ENCODE measurements at regions not wholly inside any gene's neighbourhood (a gene's known extent, or its start where the extent isn't known, plus 50 kb on each side); places are given as distances from the start of the nearest gene placed in this dataset.

GRCh38 chr2:207230261-207231105 lies 64.7 kb upstream of the KLF7 start (continued):
- no peak for TF ChIP-seq MAZ (IDR thresholded peaks at IDR 0.05; ENCODE audit: borderline replicate concordance, low read depth, low read length)
- no peak for TF ChIP-seq CHD1 (IDR thresholded peaks at IDR 0.05; ENCODE audit: low read depth, low read length)

GRCh38 chr2:207231106-207231865 lies 65.5 kb upstream of the KLF7 start:
- H2BK20ac ChIP-seq (ENCODE audit: low read depth, low read length), result peak overlapping the region; percentile 79
- peaks cover 0 to 4% of the 10 kb centered on the region in 2 experiments; a peak in 1 of 4 replicates for H3K79me1 ChIP-seq (ENCODE audit: low read depth in 1 of 2, low read length in 2 of 2)
- H3K56ac ChIP-seq (ENCODE audit: extremely low read depth, insufficient read depth, low read length), result no peak overlapping the region; the same call in 1 of the 2 replicates
- intact Hi-C loops (cut with micrococcal nuclease), result no loop called here
- H3K9ac ChIP-seq (ENCODE audit: low read depth, low read length), result no peak overlapping the region; the same call in 1 of the 2 replicates
- H3K36me3 ChIP-seq (ENCODE audit: control insufficient read depth, insufficient read depth, low read length), result no peaks in the 10 kb centered on the region
- H2BK120ac ChIP-seq (ENCODE audit: low read depth, low read length), result peak overlapping the region; percentile 86
- peak overlapping the region; percentile 71 for H2BK5ac ChIP-seq (ENCODE audit: low read depth, low read length, poor library complexity, severe bottlenecking)
- POLR2A ChIA-PET (ENCODE audit: unreplicated experiment), result interaction anchor here (0.8 kb wide), 1 partner anchor 23 kb away, joined by 3 read pairs; no protein-coding TSS in a partner anchor
- H3K4me3 ChIP-seq (ENCODE audit: insufficient read depth, low read depth, low read length), result no peak overlapping the region
- dilution Hi-C loops (cut with HindIII; ENCODE audit: low sequenced_read_pairs, unreplicated experiment), result no loop called here
- no peak overlapping the region for H3K27ac ChIP-seq (ENCODE audit: insufficient read depth, low read length)
- H4K20me1 ChIP-seq (ENCODE audit: insufficient read depth, low read length), result no peaks in the 10 kb centered on the region
- CTCF ChIA-PET, result interaction anchor here (0.9 to 1.2 kb wide), 2 partner anchors 8 kb away, joined by 3 read pairs; no protein-coding TSS in a partner anchor
- peaks cover 15% of the 10 kb centered on the region for H3K4me1 ChIP-seq (ENCODE audit: control insufficient read depth, insufficient read depth, low read length)
- no peaks in the 10 kb centered on the region for H3K27me3 ChIP-seq (ENCODE audit: control insufficient read depth, insufficient read depth, low read length)
- peak overlapping the region; percentile 46; the same call in 1 of the 2 replicates for H3K23ac ChIP-seq (ENCODE audit: low read depth, low read length)
- peak overlapping the region; percentile 3; the same call in 1 of the 2 replicates for H3K4me2 ChIP-seq (ENCODE audit: low read depth, low read length)
- H3K4ac ChIP-seq (ENCODE audit: low read depth, low read length), result peak overlapping the region; percentile 16
- peak overlapping the region; percentile 76; the same call in 2 of the 3 replicates for H2BK15ac ChIP-seq (ENCODE audit: low read depth, low read length)
- ATAC-seq (ENCODE audit: low read depth), result no peak
- H4K5ac ChIP-seq (ENCODE audit: low read depth, low read length), result peak overlapping the region; percentile 76; the same call in 1 of the 2 replicates
- H3K9me3 ChIP-seq (ENCODE audit: control insufficient read depth, insufficient read depth, low read length), result no peaks in the 10 kb centered on the region
- H3K9me1 ChIP-seq (ENCODE audit: insufficient read depth, low read length), result peaks cover 11% of the 10 kb centered on the region; the same call in 1 of the 2 replicates
- no peak for DNase-seq
- in situ Hi-C loops (cut with MboI; ENCODE audit: low sequenced_read_pairs), result no loop called here
- H4K91ac ChIP-seq (ENCODE audit: insufficient read depth, low read depth, low read length), result peak overlapping the region; percentile 72
- H2AK9ac ChIP-seq (replicated peaks; ENCODE audit: low read depth, low read length, poor library complexity), result no peak overlapping the region
- peak overlapping the region; percentile 39 for H2AFZ ChIP-seq (replicated peaks; ENCODE audit: low read length, poor library complexity)
- peak overlapping the region in 1 of 2 experiments; percentile 53; a peak in 2 of 4 replicates for H4K8ac ChIP-seq (ENCODE audit: low read depth in 2 of 2, low read length in 2 of 2)
- peak overlapping the region; percentile 56; the same call in 1 of the 2 replicates for H2AK5ac ChIP-seq (ENCODE audit: low read depth, low read length)
- no CpG with 5 or more reads among the region's 5 CpGs for WGBS, 2 experiments (ENCODE audit: extremely low coverage in 2 of 2, insufficient read length in 1 of 2)
- H3K18ac ChIP-seq (ENCODE audit: low read depth, low read length), result peak overlapping the region; percentile 94
- peak overlapping the region; percentile 47 for H3K14ac ChIP-seq (replicated peaks; ENCODE audit: low read depth, low read length)
- BruUV-seq (replicated peaks), result no TSS peak
- TF ChIP-seq SMC3 (IDR thresholded peaks at IDR 0.05; ENCODE audit: low read depth, low read length) (no peak), MAFK (IDR thresholded peaks at IDR 0.05; ENCODE audit: low read depth, low read length) (no peak), USF2 (IDR thresholded peaks at IDR 0.05; ENCODE audit: low read depth, low read length) (no peak), RFX5 (IDR thresholded peaks at IDR 0.05; ENCODE audit: low read depth, low read length) (no peak), CHD1 (IDR thresholded peaks at IDR 0.05; ENCODE audit: low read depth, low read length) (no peak), RAD21 (IDR thresholded peaks at IDR 0.05; ENCODE audit: low read length) (no peak), MXI1 (IDR thresholded peaks at IDR 0.05; ENCODE audit: borderline replicate concordance, low read depth, low read length) (no peak), MAZ (IDR thresholded peaks at IDR 0.05; ENCODE audit: borderline replicate concordance, low read depth, low read length) (no peak), NFE2L2 (IDR thresholded peaks at IDR 0.05; ENCODE audit: low read depth, low read length) (no peak), CEBPB (IDR thresholded peaks at IDR 0.05; ENCODE audit: low read depth, low read length) (no peak), POLR2A (IDR thresholded peaks at IDR 0.05; ENCODE audit: low read depth, low read length) (no peak), RCOR1 (IDR thresholded peaks at IDR 0.05; ENCODE audit: insufficient replicate concordance, low read length) (no peak), FOS (IDR thresholded peaks at IDR 0.05; ENCODE audit: low read depth, low read length) (no peak)

Data from IMR-90 (cell line).